Sciatic nerve (tissue), 2 donors: ENCODE measurements at regions not wholly inside any gene's neighbourhood (a gene's known extent, or its start where the extent isn't known, plus 50 kb on each side); places are given as distances from the start of the nearest gene placed in this dataset.

ENCODE experiments used
- ATAC-seq: fragments of 200-7000 bp; cut with Tn5 transposase; one replicate; pipeline ENCODE4 v1.9.1; 2020; ENCODE audit warnings: mild to moderate bottlenecking, moderate library complexity
- DNase-seq: peaks from one replicate; pipeline ENCODE4 v3.0.0-alpha.2; 2020; ENCODE audit warnings: low spot score
- intact Hi-C: fragments of 100-400 bp; cut with DNase I; formaldehyde crosslinking; loops from one replicate; pipeline ENCODE4 v1.14.2; 2022
- donor health status: DM: no; HTN: no; CAD: no.
- donor health status: DM: no; HTN: no; CAD: no.

GRCh38 chr2:156175946-156176345 is 156.6 kb downstream of the NR4A2 start:
- intact Hi-C loops, result no loop called here
- DNase-seq, result no peak
- ATAC-seq, result no peak

GRCh38 chr2:156170929-156171328 is 161.6 kb downstream of the NR4A2 start:
- ATAC-seq, result no peak
- intact Hi-C loops, result no loop called here
- DNase-seq, result no peak

- ATAC-seq (no peak), DNase-seq (no peak)
- intact Hi-C loops, result no loop called here
These were observed 166.8 kb downstream of the NR4A2 start for GRCh38 chr2:156165742-156166141.

GRCh38 chr2:156164091-156164720 is 168.3 kb downstream of the NR4A2 start:
- no peak for ATAC-seq

GRCh38 chr2:156158808-156159207 is 173.7 kb downstream of the NR4A2 start:
- DNase-seq (no peak), ATAC-seq (no peak)
- intact Hi-C loops, result no loop called here

More at GRCh38 chr2:156164091-156164720, 168.3 kb downstream of the NR4A2 start:
- intact Hi-C loops, result no loop called here
- DNase-seq, result no peak

GRCh38 chr2:156157670-156158069 is 174.9 kb downstream of the NR4A2 start:
- ATAC-seq (peak; percentile 59), DNase-seq (no peak)
- intact Hi-C loops, result no loop called here

- intact Hi-C loops, result no loop called here
These were observed 175.9 kb downstream of the NR4A2 start for GRCh38 chr2:156156580-156156979.

GRCh38 chr2:156155319-156155718 is 177.2 kb downstream of the NR4A2 start:
- no peak for ATAC-seq
- intact Hi-C loops, result no loop called here
- DNase-seq, result no peak

More at GRCh38 chr2:156156580-156156979, 175.9 kb downstream of the NR4A2 start:
- DNase-seq (no peak), ATAC-seq (no peak)

- ATAC-seq (no peak), DNase-seq (no peak)
- intact Hi-C loops, result no loop called here
These were observed 181.2 kb downstream of the NR4A2 start for GRCh38 chr2:156151351-156151750.

- no peak for ATAC-seq
- intact Hi-C loops, result no loop called here
These were observed 184.8 kb downstream of the NR4A2 start for GRCh38 chr2:156147594-156148330.

GRCh38 chr2:156145976-156146375 is 186.5 kb downstream of the NR4A2 start:
- intact Hi-C loops, result no loop called here
- no peak for DNase-seq
- no peak for ATAC-seq

More at GRCh38 chr2:156147594-156148330, 184.8 kb downstream of the NR4A2 start:
- DNase-seq, result no peak

GRCh38 chr2:156145469-156145868 is 187.1 kb downstream of the NR4A2 start:
- ATAC-seq (no peak), DNase-seq (no peak)
- intact Hi-C loops, result no loop called here

- intact Hi-C loops, result no loop called here
- DNase-seq (no peak), ATAC-seq (no peak)
These were observed 196.0 kb downstream of the NR4A2 start for GRCh38 chr2:156136566-156136965.

GRCh38 chr2:156134887-156135286 is 197.6 kb downstream of the NR4A2 start:
- intact Hi-C loops, result no loop called here
- DNase-seq, result no peak
- no peak for ATAC-seq

GRCh38 chr2:156132941-156133340 is 199.6 kb downstream of the NR4A2 start:
- DNase-seq (no peak), ATAC-seq (no peak)
- intact Hi-C loops, result no loop called here

GRCh38 chr2:156132130-156132529 is 200.4 kb downstream of the NR4A2 start:
- ATAC-seq (no peak), DNase-seq (no peak)
- intact Hi-C loops, result no loop called here

- no peak for DNase-seq
- no peak for ATAC-seq
- intact Hi-C loops, result no loop called here
These were observed 203.3 kb downstream of the NR4A2 start for GRCh38 chr2:156129227-156129626.

- intact Hi-C loops, result no loop called here
- no peak for ATAC-seq
These were observed 207.5 kb downstream of the NR4A2 start for GRCh38 chr2:156125018-156125417.

GRCh38 chr2:156124458-156124857 is 208.1 kb downstream of the NR4A2 start:
- ATAC-seq (no peak), DNase-seq (no peak)
- intact Hi-C loops, result no loop called here

More at GRCh38 chr2:156125018-156125417, 207.5 kb downstream of the NR4A2 start:
- no peak for DNase-seq

- no peak for ATAC-seq
- intact Hi-C loops, result no loop called here
- DNase-seq, result no peak
These were observed 213.6 kb downstream of the NR4A2 start for GRCh38 chr2:156118753-156119416.
